ENCODE measurements at regions not wholly inside any gene's neighbourhood (a gene's known extent, or its start where the extent isn't known, plus 50 kb on each side); places are given as distances from the start of the nearest gene placed in this dataset.

DNA sequence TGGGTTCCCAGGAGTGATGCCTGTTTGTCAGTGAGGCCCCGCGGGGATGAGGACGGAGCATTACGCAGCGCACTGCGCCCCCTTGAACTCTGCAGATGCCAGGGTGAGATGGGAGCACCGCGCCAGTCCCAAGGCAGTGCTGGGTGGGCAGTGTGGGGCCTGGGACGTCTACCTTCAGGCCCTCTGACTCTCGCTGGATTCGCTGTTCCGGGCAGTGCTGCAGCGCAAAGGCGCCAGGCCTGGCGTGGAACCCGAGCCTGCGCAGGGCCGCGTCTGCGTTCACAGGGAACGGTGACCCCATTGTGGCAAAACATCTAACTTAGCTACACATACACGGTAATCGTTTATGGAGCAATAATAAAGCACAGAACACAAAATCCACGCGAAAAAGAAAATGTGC, 257.3 kb downstream of the QKI start:
- no peak for TF ChIP-seq POLR2A (IDR thresholded peaks at IDR 0.05)
- TF ChIP-seq, protein P1, sequence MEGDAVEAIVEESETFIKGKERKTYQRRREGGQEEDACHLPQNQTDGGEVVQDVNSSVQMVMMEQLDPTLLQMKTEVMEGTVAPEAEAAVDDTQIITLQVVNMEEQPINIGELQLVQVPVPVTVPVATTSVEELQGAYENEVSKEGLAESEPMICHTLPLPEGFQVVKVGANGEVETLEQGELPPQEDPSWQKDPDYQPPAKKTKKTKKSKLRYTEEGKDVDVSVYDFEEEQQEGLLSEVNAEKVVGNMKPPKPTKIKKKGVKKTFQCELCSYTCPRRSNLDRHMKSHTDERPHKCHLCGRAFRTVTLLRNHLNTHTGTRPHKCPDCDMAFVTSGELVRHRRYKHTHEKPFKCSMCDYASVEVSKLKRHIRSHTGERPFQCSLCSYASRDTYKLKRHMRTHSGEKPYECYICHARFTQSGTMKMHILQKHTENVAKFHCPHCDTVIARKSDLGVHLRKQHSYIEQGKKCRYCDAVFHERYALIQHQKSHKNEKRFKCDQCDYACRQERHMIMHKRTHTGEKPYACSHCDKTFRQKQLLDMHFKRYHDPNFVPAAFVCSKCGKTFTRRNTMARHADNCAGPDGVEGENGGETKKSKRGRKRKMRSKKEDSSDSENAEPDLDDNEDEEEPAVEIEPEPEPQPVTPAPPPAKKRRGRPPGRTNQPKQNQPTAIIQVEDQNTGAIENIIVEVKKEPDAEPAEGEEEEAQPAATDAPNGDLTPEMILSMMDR (IDR thresholded peaks at IDR 0.05 in 4 of 5, conservative IDR thresholded peaks at IDR 0.05 in 1 of 5): no peak

Measured in gastrocnemius medialis (tissue), 4 donors.